ENCODE measurements at regions not wholly inside any gene's neighbourhood (a gene's known extent, or its start where the extent isn't known, plus 50 kb on each side); places are given as distances from the start of the nearest gene placed in this dataset.

DNA sequence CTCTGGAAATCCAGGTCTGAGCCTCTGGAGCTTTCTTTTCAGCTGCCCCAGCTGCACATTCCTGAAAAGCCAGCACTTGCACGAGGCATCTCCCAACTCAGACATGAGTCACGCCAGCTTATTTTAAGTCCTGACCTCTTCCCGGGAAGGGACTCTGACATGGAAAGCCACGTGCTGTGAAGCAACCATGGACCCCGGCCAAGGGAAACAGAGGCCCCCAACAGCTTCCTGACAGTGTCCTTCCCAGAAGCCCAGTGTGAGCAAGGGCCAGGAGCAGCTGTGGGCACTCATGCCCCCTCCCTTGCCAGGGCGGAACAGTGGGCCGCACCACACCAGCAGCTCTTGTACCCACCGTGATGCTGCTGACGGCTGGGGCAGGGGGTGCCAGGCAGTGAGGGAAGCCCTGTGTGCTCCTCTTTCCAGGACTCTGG lies 118.8 kb upstream of the CADM1 start:
- H3K4me3 Mint-ChIP-seq (ENCODE audit: low read depth) = no peak overlapping the region
- peaks cover 9% of the 10 kb centered on the region for H3K27me3 Mint-ChIP-seq
- H3K4me1 Mint-ChIP-seq (ENCODE audit: low read depth) = peaks cover 14% of the 10 kb centered on the region
- DNase-seq (ENCODE audit: low spot score, unreplicated experiment) = no peak
- no peaks in the 10 kb centered on the region for H3K9me3 Mint-ChIP-seq (ENCODE audit: low read depth)
- H3K36me3 Mint-ChIP-seq (ENCODE audit: insufficient read depth) = no peaks in the 10 kb centered on the region
- no peak overlapping the region for H3K27ac Mint-ChIP-seq
- TF ChIP-seq, protein P1, sequence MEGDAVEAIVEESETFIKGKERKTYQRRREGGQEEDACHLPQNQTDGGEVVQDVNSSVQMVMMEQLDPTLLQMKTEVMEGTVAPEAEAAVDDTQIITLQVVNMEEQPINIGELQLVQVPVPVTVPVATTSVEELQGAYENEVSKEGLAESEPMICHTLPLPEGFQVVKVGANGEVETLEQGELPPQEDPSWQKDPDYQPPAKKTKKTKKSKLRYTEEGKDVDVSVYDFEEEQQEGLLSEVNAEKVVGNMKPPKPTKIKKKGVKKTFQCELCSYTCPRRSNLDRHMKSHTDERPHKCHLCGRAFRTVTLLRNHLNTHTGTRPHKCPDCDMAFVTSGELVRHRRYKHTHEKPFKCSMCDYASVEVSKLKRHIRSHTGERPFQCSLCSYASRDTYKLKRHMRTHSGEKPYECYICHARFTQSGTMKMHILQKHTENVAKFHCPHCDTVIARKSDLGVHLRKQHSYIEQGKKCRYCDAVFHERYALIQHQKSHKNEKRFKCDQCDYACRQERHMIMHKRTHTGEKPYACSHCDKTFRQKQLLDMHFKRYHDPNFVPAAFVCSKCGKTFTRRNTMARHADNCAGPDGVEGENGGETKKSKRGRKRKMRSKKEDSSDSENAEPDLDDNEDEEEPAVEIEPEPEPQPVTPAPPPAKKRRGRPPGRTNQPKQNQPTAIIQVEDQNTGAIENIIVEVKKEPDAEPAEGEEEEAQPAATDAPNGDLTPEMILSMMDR (IDR thresholded peaks at IDR 0.05; ENCODE audit: unreplicated experiment) = no peak

DNA sequence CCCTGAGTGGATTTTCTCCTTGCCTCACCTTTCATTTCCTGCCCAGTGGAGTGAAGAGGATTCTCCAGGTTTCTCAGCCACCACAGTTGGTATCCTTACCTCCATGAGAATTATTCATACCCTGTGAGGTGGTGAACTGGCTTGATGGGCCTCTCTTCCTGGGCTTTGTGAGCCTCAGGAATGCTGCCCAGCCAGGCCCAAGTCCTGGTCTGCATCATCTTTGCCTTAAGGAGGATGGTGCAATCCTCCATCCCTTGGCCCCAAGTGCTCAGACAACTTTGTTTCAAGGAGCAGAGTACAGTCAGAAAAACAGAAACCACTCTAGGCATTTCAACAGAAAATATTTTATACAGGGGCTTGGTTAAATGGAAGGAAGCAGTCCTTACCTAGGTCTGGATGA lies 114.2 kb upstream of the CADM1 start:
- peaks cover 6% of the 10 kb centered on the region for H3K27me3 Mint-ChIP-seq
- H3K27ac Mint-ChIP-seq = no peak overlapping the region
- no peaks in the 10 kb centered on the region for H3K36me3 Mint-ChIP-seq (ENCODE audit: insufficient read depth)
- TF ChIP-seq, protein P1 (IDR thresholded peaks at IDR 0.05; ENCODE audit: unreplicated experiment) = no peak
- no peaks in the 10 kb centered on the region for H3K9me3 Mint-ChIP-seq (ENCODE audit: low read depth)
- no peak overlapping the region for H3K4me3 Mint-ChIP-seq (ENCODE audit: low read depth)
- DNase-seq (ENCODE audit: low spot score, unreplicated experiment) = no peak
- H3K4me1 Mint-ChIP-seq (ENCODE audit: low read depth) = peaks cover 1% of the 10 kb centered on the region

DNA sequence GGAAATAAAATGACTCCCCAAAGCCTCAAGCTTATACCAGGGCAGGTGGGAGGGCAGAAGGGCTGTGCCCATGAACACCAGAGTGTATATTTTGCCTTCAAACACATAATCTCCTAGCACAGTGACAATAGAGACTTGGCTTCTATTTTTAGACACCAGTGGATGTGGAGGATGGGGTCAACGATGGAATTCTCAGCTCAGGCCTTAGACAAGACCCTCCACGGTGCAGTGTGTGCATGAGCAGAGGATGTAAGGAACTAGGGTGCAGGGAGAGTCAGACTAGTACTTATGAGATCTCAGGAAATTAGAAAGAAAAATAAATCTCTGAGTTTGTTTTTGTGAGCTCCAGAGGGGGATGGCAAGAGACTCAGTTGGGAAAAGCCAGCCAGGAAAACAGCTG lies 113.6 kb upstream of the CADM1 start:
- Mint-ChIP-seq H3K36me3 (ENCODE audit: insufficient read depth) (no peaks in the 10 kb centered on the region), H3K27ac (no peak overlapping the region), H3K4me1 (ENCODE audit: low read depth) (peaks cover 8% of the 10 kb centered on the region), H3K9me3 (ENCODE audit: low read depth) (no peaks in the 10 kb centered on the region), H3K27me3 (peaks cover 6% of the 10 kb centered on the region), H3K4me3 (ENCODE audit: low read depth) (no peak overlapping the region)
- TF ChIP-seq, protein P1 (IDR thresholded peaks at IDR 0.05; ENCODE audit: unreplicated experiment) = no peak
- no peak for DNase-seq (ENCODE audit: low spot score, unreplicated experiment)

DNA sequence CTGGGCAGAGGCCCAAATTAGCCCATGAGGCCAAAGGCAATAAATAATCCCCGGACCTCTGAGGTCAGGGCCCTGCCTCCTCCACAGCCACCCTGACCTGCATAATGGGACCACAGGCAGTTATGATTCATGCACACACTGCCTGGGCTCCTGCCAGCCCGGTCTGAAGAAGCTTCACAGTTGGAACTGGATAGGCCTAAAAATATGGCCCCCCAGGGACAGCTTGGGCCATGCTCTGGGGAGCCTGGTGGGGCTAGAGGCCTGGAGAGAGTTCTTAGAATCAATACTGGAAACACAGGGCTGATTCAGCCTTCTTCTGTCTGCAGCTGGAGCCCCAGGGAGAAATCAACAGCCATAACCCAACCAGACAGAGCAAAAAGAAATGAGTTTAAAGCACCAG lies 112.8 kb upstream of the CADM1 start:
- TF ChIP-seq, protein P1 (IDR thresholded peaks at IDR 0.05; ENCODE audit: unreplicated experiment) = no peak
- no peak overlapping the region for H3K27ac Mint-ChIP-seq
- H3K4me1 Mint-ChIP-seq (ENCODE audit: low read depth) = peaks cover 16% of the 10 kb centered on the region
- no peak for DNase-seq (ENCODE audit: low spot score, unreplicated experiment)
- H3K9me3 Mint-ChIP-seq (ENCODE audit: low read depth) = no peaks in the 10 kb centered on the region
- no peaks in the 10 kb centered on the region for H3K36me3 Mint-ChIP-seq (ENCODE audit: insufficient read depth)
- no peak overlapping the region for H3K4me3 Mint-ChIP-seq (ENCODE audit: low read depth)
- peaks cover 6% of the 10 kb centered on the region for H3K27me3 Mint-ChIP-seq

DNA sequence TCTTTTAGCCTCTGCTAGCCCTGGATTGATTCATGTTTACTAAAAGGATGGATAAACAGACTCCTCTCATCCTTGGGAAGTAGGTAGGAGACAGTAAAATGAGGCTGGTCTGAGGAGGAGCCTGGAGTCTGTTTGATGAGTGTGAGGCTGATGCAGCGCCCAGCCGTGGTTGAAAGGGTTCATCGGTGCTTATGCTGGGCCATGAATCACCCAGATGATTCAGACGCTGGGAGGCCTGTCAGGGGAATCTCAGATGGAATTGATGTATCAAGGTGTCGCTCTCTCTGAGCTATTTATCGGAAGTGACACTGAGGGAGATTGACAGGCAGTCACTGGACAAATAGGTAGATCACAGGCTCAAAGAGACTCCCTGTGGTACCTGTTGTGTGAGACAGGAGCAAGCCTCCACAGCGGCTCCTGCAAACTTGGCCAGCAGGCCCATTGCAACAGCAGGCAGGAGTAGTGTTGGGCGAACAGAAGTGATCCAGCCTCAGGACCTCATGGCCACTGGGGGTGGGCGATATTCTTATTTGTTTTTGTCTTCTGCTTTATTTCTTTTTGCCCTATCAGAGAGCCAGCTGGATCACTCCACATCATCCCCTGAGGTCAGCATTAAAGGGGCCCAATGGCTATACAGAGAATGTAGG lies 109.9 kb upstream of the CADM1 start:
- no peak overlapping the region for H3K27ac Mint-ChIP-seq
- H3K4me1 Mint-ChIP-seq (ENCODE audit: low read depth) = peaks cover 24% of the 10 kb centered on the region
- H3K9me3 Mint-ChIP-seq (ENCODE audit: low read depth) = no peaks in the 10 kb centered on the region
- H3K4me3 Mint-ChIP-seq (ENCODE audit: low read depth) = no peak overlapping the region
- H3K27me3 Mint-ChIP-seq = peaks cover 2% of the 10 kb centered on the region
- no peaks in the 10 kb centered on the region for H3K36me3 Mint-ChIP-seq (ENCODE audit: insufficient read depth)
- DNase-seq (ENCODE audit: low spot score, unreplicated experiment) = no peak
- TF ChIP-seq, protein P1 (IDR thresholded peaks at IDR 0.05; ENCODE audit: unreplicated experiment) = no peak

Measured in progenitor cell of endocrine pancreas (in vitro differentiated cells).